ENCODE measurements at regions not wholly inside any gene's neighbourhood (a gene's known extent, or its start where the extent isn't known, plus 50 kb on each side); places are given as distances from the start of the nearest gene placed in this dataset.

GRCh38 chr10:46224414-46224682 lies 62.4 kb upstream of the ANTXRL start:
- no peaks in the 10 kb centered on the region for H3K27me3 ChIP-seq (replicated peaks in 1 of 7)
- H3K36me3 ChIP-seq: peaks cover 0 to 28% (median 0%) of the 10 kb centered on the region in 6 donors
- WGBS, 5 donors: 92 to 100% (median 94%) methylated on average over 2 of the region's 2 CpGs
- peaks cover 0 to 19% (median 4%) of the 10 kb centered on the region in 6 donors for H3K4me1 ChIP-seq
- intact Hi-C loops (cut with DNase I; ENCODE audit: low total_unique reads): no loop called here
- H3K4me3 ChIP-seq: no peak overlapping the region
- DNase-seq: peak; percentile 40
- no peak for TF ChIP-seq POLR2A (IDR thresholded peaks at IDR 0.05)
- no peak for TF ChIP-seq CTCF (IDR thresholded peaks at IDR 0.05 in 8 of 11, conservative IDR thresholded peaks at IDR 0.05 in 3 of 11)
- no peak for TF ChIP-seq POLR2AphosphoS5 (IDR thresholded peaks at IDR 0.05)
- peaks cover 0 to 2% (median 0%) of the 10 kb centered on the region in 8 donors for H3K9me3 ChIP-seq
- H3K27ac ChIP-seq: no peak overlapping the region

- Histone ChIP-seq H3K27ac (no peak overlapping the region), H3K4me3 (no peak overlapping the region), H3K9me3 (peaks cover 0 to 12% (median 10%) of the 10 kb centered on the region in 8 donors), H3K36me3 (peaks cover 0 to 28% (median 0%) of the 10 kb centered on the region in 6 donors), H3K27me3 (replicated peaks in 1 of 7) (no peaks in the 10 kb centered on the region), H3K4me1 (peaks cover 0 to 21% (median 4%) of the 10 kb centered on the region in 6 donors)
- peak; percentile 72 for DNase-seq
- WGBS, 5 donors: 64 to 89% (median 84%) methylated on average over 2 to 5 of the region's 5 CpGs
- intact Hi-C loops (cut with DNase I; ENCODE audit: low total_unique reads): no loop called here
- TF ChIP-seq POLR2A (IDR thresholded peaks at IDR 0.05) (no peak), POLR2AphosphoS5 (IDR thresholded peaks at IDR 0.05) (no peak), CTCF (IDR thresholded peaks at IDR 0.05 in 8 of 11, conservative IDR thresholded peaks at IDR 0.05 in 3 of 11) (no peak)
These were observed 61.2 kb upstream of the ANTXRL start for GRCh38 chr10:46225597-46225996.

GRCh38 chr10:46226232-46226631 lies 60.6 kb upstream of the ANTXRL start:
- Histone ChIP-seq H3K4me1 (peaks cover 0 to 21% (median 4%) of the 10 kb centered on the region in 6 donors), H3K27me3 (replicated peaks in 1 of 7) (no peaks in the 10 kb centered on the region), H3K4me3 (no peak overlapping the region), H3K9me3 (peaks cover 0 to 19% (median 15%) of the 10 kb centered on the region in 8 donors), H3K27ac (no peak overlapping the region), H3K36me3 (peaks cover 0 to 28% (median 0%) of the 10 kb centered on the region in 6 donors)
- peak; percentile 54 for DNase-seq
- TF ChIP-seq POLR2A (IDR thresholded peaks at IDR 0.05) (no peak), POLR2AphosphoS5 (IDR thresholded peaks at IDR 0.05) (no peak), CTCF (IDR thresholded peaks at IDR 0.05 in 8 of 11, conservative IDR thresholded peaks at IDR 0.05 in 3 of 11) (no peak)
- 32 to 67% (median 64%) methylated on average over 2 of the region's 2 CpGs for WGBS, 5 donors
- intact Hi-C loops (cut with DNase I; ENCODE audit: low total_unique reads): no loop called here

GRCh38 chr10:46226900-46227558 lies 59.8 kb upstream of the ANTXRL start:
- intact Hi-C loops (cut with DNase I; ENCODE audit: low total_unique reads): no loop called here
- Histone ChIP-seq H3K36me3 (peaks cover 0 to 28% (median 0%) of the 10 kb centered on the region in 6 donors), H3K27ac (no peak overlapping the region), H3K4me3 (no peak overlapping the region), H3K27me3 (replicated peaks in 1 of 7) (no peaks in the 10 kb centered on the region), H3K9me3 (peaks cover 0 to 19% (median 15%) of the 10 kb centered on the region in 8 donors), H3K4me1 (peaks cover 0 to 21% (median 4%) of the 10 kb centered on the region in 6 donors)
- TF ChIP-seq POLR2A (IDR thresholded peaks at IDR 0.05) (no peak), POLR2AphosphoS5 (IDR thresholded peaks at IDR 0.05) (no peak), CTCF (IDR thresholded peaks at IDR 0.05 in 8 of 11, conservative IDR thresholded peaks at IDR 0.05 in 3 of 11) (no peak)
- DNase-seq: peak; percentile 41
- 74 to 87% (median 86%) methylated on average over 6 to 7 of the region's 7 CpGs for WGBS, 5 donors

Data from spleen (tissue), 11 donors.